ENCODE measurements at regions not wholly inside any gene's neighbourhood (a gene's known extent, or its start where the extent isn't known, plus 50 kb on each side); places are given as distances from the start of the nearest gene placed in this dataset.

DNA sequence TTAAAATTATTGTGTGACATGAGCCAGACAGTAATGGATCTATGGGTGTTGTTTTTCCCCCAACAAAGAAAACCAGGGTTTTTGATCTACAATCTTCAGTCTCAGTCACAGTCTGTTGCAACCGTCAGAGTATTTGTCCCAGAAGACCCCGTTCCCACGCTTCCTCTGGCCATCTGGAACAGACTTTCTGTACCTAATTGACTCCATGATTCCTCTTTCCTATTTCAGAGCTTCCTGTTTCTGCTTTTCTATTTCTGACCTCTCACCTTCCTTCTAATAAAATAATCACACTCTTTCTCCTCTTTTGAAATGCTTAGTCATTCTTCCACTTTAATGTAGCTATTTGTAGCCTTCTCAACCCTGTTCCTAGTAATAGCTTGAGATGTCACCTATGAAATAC lies 1044.8 kb downstream of the DTWD2 start:
- DNase-seq (ENCODE audit: low read depth) = no peak

DNA sequence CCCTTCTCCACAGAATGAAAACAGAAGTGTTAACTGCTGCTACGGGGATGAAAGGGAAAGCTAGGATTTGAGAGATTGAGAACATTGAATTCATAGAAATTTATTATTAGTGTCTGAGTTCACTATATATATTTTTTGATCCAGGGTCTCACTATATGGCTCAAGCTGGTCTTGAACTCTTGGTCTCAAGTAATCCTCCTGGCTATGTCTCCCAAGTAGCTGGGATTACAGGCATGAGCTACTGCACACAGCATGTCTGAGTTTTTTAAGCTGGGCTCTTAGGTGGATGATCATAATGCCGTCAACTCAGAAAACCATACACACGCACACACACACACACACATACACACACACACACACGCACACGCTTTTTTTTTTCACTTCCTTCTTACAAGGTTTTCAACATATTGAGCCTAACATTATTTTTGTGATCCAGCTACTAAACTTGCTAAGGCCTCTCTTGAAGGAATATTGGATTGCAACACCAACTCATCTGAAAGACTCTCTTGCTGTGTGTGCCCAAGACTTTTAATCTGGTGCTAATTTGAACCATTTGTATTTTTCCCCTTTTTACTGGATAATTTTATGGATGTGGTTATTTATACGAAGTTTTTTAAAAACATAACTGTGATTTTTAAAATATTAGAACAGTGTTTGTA lies 1045.4 kb downstream of the DTWD2 start:
- no peak for DNase-seq (ENCODE audit: low read depth)

DNA sequence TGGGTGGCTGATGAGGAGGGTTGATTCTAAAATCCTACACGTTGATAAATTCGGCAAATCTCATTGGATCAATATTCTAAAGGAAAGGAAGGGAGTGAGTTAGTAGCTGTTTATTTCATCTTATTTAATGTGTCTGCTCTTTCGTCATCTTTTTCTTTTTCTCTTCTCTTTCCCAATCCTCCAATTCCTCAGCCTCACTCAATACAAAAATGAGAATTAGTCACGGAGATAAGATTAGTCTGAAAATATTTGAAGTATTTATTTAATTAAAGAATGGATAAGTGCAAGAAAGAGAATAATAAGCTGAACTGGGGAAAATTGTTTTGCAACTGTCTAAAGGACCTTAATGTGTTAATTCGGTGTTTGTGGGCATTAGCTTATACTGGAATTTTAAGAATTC lies 1095.1 kb downstream of the DTWD2 start:
- DNase-seq (ENCODE audit: low read depth) = no peak

DNA sequence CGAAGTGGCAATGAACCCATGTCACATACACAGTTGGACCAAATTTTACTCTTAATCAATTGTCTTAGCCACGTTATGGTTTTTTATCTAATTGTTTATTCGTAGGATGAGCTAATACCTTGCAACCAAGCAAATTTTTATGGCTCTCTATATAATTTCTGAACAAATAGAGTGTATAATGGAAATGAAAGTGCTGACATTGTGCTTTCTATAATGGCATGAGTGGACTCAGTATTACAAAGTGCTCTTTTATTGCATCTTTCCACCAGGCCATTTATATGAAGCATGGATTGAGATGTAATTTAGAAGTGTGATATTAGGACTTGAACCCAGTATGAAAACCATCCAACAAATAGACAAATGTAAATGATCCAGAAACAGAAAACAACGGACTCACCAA lies 1096.0 kb downstream of the DTWD2 start:
- no peak for DNase-seq (ENCODE audit: low read depth)

DNA sequence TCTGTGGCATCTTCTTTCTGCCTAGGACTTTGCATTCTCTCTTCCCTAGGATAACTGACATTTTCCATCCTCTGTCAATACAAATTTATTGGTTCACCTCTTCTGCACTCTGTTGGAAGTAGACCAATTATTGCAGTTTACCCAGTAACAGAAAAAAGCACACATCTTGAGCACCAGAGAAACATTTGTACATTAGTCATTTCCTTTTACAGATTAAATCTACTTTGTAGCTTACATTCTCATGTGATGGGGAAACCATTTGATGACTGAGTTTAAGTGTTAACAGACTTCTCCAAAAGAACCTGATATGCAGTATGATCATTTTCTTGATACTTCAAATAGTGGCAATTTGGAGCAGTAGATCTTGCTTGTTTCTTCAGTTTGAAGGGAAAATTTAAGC lies 1098.8 kb downstream of the DTWD2 start:
- DNase-seq (ENCODE audit: low read depth) = no peak

DNA sequence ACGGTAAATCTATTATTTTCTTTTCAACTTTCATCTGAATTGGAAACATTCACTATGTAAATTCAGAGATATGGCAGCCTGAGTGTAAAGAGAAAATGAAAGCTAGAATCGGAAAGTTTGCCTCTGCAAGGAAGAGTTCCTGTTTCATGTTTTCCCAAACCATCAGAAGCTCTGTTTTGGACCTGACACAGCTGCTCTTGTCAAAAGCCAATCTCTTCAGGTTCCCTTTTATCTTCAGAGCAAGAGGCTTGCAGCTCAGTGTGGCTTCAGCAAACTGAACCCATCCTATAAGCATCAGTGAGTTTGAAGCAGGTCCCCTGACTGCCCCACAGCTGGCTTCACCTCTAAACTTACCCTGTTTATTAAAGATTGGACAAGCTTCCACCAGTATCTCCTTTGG lies 1099.7 kb downstream of the DTWD2 start:
- DNase-seq (ENCODE audit: low read depth) = no peak

DNA sequence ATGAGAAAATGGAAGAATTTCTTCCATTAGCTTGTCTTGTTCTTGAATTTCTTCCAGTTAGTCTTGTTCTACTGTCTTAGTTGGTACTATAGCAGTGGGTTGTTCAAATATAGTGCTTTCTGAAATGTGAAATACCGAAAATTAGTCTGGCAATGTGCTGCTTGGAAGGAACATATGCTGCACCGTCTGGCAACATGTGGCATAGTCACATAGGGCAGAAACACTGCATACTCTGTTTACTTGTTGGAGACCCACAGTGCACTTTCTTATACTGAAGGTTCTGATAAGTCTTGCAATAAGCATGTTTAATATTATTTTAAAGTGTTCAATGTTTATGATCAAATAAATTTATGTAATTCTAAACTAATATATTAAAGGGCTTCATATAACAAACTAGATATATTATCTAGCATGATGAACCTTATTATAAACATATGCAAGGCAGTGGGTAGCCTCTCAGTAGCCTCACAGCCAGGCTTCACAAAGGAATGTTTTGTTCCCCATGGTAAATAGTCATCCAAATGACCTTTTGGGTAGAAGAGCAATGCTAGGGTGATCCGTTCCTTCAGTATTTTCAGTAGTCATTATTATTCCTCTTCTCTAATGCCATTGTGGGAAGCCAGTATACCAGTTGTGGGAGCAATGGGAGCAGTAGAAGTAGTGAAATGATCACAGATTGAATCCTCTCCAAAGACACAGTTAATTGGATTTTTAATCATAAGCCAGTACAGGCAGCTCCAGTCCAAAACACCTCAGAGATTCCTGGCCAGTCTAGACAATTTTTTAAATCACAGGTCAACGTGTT lies 1106.7 kb downstream of the DTWD2 start:
- no peak for DNase-seq (ENCODE audit: low read depth)

DNA sequence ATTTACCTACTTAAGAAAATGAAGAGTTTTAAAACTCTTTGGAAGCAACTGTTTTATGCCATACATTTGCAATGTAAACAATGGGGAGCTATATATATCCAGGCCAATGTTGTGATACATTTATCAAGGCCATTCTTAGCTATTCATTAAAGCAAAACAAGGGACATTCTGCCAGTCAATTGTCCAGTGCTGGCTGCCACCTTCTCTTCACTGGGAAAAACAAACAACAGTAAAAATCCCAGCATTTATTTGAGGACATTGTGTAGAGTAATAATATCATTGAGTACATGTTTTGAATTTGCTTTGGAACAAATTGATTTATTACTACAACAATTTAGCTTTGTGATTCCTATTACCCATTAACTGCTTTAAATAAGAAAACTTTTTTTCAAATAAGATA lies 1107.4 kb downstream of the DTWD2 start:
- no peak for DNase-seq (ENCODE audit: low read depth)

DNA sequence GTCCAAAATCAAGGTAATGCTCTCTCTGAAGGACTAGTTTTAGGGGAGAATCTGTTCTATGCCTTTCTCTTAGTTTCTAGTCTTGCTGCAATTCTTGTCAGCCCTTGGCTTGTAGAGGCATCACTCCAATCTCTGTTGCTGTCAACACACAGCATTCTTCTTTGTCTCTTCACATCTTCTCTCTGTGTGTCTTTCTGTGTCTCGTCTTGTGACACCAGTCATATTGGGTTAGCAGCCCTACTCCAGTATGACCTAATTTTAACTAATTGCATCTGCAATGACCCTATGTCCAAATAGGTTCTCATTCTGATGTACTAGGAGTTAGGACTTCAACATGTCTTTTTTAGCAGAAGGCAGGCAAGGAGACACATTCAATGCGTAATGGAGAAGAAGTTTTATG lies 1110.6 kb downstream of the DTWD2 start:
- DNase-seq (ENCODE audit: low read depth) = no peak

DNA sequence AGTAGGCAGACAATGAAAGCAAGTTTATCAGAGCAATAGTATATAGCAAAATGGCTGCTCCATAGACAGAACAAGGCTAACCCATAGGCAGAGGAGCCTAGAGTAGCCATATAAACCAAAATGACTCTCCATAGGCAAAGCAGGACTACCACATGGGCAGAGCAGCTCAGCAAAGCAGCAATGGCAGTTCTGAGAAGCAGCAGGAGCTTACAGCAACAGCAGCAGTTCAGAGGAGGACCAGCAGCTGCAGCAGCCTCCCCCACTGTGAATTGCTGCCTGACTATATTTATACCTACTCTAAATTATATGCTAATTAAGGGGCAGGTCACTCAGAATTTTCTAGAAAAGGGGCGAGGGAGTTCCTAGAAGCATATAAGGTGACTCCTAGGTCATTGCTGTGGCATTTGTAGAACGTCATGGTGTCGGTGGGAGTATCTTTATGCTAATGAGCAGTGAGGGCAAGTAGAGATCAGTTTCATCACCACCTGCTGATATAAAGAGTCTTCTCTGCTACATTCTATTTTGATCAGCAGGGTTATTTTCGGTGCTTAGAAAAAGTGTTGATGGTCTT lies 1115.5 kb downstream of the DTWD2 start:
- no peak for DNase-seq (ENCODE audit: low read depth)

DNA sequence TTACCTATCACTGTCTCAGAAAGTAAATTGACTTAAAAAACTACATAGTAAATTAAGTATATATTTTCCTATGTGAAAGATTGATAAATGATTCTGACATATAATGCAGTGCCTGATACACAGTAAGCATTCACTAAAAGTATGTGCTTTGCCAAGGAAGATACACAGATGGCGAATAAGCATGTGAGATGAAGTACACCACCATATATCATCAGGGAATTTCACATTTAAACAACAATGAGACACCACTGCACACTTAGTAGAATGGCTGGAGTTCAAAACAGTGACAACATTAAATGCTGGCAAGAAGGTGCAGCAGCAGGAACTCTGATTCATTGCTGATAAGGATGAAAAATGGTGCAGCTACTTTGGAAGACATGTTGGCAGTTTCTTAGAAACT lies 1118.8 kb downstream of the DTWD2 start:
- DNase-seq (ENCODE audit: low read depth) = no peak

DNA sequence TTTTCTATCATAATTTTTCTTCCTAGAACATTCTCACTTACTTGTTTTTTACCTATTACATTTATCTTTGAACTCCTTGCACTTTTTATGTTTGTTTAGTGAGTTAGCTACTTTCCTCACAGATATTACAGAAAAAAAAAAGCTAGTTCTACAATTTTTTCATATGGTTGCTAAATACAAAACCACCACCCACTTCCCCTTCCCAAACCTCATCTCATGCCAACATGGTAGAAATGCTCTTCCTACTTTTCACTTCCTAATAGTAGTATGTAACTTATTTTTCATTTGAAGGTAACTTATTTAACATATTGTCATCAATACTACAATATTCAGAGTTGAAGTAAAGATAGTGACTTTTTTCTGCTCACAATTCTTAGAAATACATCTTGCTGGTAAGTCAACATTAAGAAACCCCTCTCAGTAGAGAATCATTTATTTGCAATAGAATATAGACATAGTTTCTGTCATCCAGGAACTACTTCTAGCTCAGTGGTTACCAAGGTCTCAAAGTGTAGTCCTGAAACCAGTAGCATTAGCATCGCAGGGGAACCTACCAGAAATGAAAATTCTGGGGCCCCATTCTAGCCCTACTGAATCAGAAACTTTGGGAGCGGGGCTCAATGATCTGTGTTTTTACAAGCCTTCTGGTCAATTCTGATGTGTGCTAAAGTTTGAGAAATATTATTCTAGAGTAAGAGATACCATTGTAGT lies 1124.6 kb downstream of the DTWD2 start:
- DNase-seq (ENCODE audit: low read depth) = no peak

DNA sequence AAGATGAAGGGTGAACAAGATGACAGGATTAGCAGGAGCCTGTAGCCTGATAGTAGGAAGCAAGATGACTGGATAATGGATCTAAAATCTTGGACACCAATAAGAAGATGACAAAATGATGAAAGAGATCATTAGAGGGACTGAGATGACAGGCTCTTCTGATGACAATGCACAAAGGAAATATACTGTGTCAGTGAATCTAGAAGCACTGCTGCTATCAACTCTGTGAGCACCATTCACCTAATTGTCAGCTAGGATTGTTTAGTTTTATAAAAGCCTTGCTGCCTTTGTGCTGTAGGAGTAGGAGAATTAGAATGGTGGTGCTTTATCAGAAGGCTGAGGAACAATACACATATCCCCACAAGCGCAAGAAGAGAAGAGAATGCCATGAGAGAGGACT lies 1127.8 kb downstream of the DTWD2 start:
- no peak for DNase-seq (ENCODE audit: low read depth)

DNA sequence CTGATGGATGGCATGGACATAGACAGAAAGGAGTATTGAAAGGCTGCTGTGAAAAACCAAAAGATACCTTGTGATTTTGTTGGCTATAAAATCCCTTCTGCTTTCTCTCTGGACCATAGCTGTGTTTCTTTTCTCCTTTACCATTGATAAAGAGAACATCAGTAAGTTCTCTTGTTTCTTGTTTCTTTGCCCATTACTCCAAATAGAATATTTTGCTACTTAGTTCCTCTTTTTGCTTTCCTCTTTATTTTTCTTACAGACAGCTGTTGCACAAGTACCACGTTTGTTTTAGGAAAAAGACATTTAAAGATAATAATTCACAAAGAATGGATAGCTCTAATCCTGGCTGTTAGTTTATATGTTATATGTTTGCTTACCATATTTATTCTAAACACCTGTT lies 1129.2 kb downstream of the DTWD2 start:
- no peak for DNase-seq (ENCODE audit: low read depth)

DNA sequence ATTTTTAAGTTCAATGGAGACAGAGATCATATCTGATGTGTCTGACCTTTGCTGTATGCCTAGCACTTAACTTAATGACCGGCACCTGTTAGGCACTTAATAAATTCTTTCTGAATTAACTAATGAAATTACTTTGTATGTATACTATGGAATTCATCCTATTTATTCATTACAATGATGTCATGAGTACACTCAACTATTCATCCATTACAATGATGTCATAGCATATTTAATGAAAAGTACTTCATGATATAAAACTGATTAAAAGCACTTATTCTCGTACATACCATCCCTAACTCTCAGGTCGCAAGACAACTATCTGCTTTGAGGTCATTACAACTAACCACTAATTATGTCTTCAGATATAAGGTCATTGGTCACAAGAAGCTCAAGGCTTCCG lies 1131.6 kb downstream of the DTWD2 start:
- DNase-seq (ENCODE audit: low read depth) = no peak

DNA sequence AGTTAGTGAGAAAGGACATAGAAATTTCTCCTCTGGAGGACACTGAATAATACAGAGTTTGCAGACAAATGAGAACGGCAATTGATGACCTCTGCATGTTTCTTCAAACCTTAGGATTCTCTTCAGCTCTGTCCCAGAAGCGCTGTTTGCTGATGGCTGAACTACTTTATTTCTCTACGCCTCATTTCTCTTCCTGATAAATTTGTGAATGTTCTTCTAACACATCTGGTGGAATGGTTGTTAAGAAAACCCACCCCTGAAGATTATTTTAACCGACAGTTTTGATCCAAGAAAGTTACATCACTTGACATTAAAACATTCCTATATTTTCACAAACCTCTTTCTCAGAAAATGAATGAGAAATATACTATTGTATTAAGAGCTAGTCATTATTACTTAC lies 1150.6 kb downstream of the DTWD2 start:
- no peak for DNase-seq (ENCODE audit: low read depth)

DNA sequence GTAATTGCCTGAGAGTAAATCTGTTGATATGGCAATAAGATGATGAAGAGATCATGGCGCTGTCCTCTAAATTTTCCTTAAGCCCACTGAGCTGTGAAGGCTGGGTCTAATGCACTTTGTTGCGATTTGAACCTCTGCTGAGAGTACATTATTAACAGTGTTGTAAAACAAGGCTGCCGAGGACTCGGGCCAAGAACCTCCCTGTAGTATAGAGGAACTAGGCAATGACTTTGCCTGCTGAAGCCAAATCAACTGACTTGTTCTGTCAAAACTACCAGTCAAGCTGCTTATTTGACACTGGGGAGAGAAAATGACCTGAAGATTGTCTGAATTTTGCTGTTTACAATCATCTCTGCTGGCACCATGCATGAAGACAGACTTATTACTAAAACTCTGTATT lies 1154.7 kb downstream of the DTWD2 start:
- no peak for DNase-seq (ENCODE audit: low read depth)

DNA sequence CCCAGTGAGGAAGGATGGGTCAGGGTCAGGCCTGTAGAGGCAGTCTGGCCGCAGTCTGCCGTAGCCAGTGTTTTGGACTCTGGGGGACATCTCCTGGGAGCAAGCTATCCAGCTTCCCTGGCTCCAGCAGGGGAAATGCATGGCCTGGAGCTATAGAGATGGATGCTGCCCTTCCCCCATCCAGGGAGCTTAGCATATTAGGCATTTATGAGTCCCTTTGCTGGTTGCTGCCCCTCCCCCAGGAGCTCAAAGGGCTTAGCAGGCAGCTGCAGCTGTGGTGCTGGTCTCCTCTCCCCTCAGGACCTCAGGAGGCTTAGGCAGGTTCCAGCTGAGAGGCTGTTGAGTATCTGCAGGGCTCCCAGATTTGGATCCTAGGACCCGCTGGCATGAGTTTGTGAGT lies 1158.7 kb downstream of the DTWD2 start:
- no peak for DNase-seq (ENCODE audit: low read depth)

DNA sequence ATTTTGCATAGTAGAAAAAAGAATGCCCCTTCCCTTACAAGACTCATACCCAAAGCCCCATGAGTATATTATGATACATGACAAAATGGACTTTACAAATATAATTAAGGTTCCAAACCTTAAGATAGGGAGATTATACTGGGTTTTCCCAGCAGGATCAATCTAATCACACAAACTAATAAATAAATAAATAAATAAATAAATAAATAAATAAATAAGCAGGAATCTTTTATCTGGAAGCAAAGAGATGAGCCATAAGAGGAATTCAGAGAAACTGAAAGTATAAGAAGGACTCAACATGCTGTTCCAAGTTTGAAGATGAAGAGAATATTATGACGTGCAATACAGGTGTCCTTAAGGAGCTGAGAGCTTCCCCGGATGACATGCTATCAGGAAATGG lies 1174.5 kb downstream of the DTWD2 start:
- DNase-seq (ENCODE audit: low read depth) = no peak

DNA sequence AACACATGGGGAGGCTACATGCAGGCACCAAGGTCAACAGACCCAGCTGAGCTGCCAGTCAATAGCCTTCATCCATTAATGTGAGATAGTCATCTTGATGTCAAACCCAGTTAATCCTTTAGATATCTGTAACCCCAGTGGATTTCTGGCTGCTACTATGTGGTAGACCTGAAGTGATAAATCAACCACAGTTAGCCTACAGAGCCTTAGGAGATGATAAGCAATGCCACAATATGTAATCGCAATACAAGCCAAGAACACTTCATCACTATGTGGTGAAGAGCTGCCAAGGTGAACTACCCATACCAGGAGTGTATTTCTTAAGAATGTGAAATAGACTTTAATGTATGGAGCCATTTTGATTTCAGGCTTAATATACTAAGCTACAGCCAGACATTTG lies 1175.5 kb downstream of the DTWD2 start:
- DNase-seq (ENCODE audit: low read depth) = no peak

DNA sequence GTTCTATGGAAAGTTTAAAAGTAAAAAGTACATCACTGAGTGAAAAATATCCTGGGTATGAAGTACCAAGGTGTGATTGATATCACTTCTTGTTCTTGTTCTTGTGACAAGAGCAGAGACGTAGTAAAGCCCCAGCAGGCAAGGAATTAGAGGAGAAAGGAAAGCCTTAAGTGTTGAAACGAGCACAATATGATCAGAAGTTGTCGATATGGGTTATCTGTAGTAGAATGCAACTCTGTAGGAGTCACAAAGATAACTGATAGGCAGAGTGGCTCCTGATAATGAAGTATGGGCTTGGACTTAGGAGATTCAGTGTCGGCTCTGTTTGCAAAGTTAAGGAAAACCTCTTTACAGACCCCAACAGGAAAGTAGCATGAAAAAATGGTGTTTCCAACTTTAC lies 1179.1 kb downstream of the DTWD2 start:
- DNase-seq (ENCODE audit: low read depth) = no peak

DNA sequence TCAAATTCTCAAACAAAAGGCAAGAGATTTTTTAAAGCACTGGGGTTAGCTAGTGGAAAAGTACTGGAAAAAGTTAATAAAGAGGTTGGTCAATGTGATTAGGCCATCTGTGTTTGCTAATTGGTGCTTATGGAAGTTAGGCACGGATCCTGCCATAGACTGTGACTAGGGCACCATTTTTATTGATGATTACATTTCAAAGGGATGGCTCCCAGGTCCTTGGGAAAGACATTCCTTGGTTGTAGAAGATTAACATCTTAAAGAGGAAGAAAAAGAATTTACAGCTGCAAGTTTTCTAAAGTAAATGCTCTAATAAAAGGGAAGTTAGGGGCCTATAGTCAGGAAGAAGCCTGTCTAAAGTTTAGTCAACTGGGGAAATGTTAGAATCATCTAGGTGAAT lies 1183.3 kb downstream of the DTWD2 start:
- DNase-seq (ENCODE audit: low read depth) = no peak

DNA sequence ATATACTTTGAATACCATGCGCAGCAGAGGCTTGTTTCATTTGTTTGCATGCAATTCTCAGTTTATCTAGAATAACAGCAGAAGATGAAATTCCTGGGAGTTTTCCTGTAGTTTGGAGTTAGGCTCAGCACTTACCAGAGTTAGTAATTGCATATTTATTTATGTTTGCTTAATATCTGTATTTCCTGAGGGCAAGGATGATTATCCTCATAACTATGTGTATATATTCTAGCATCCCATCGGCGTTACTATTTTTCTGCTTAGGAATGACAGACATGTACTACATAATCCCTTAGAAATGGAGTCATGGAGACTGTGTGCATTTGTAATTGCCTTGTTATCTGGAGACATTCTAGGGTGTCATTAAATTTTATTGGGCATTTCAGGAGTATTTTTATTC lies 1184.8 kb downstream of the DTWD2 start:
- no peak for DNase-seq (ENCODE audit: low read depth)

Measured in activated T-cell treated with anti-CD3 and anti-CD28 coated beads for 24 hours (primary cell).